ENCODE measurements at regions not wholly inside any gene's neighbourhood (a gene's known extent, or its start where the extent isn't known, plus 50 kb on each side); places are given as distances from the start of the nearest gene placed in this dataset.

GRCh38 chr4:29153642-29154041 lies 1566.5 kb upstream of the PCDH7 start:
- Histone ChIP-seq H3K4me1 (ENCODE audit: insufficient read depth, insufficient read length) (no peaks in the 10 kb centered on the region), H3K9me3 (ENCODE audit: insufficient read depth, low read length) (no peaks in the 10 kb centered on the region), H3K27me3 (ENCODE audit: insufficient read depth, insufficient read length) (no peaks in the 10 kb centered on the region), H3K36me3 (ENCODE audit: insufficient read depth, insufficient read length, low read length) (no peaks in the 10 kb centered on the region), H3K4me3 (ENCODE audit: insufficient read length, low read depth) (no peak overlapping the region), H3K9ac (ENCODE audit: insufficient read length, low read depth) (no peak overlapping the region)
- TF ChIP-seq YY1 (IDR thresholded peaks at IDR 0.05; ENCODE audit: insufficient read depth, insufficient read length) = no peak
- TF ChIP-seq ZNF274 (IDR thresholded peaks at IDR 0.05; ENCODE audit: low read depth, low read length) = no peak
- no peak for TF ChIP-seq SUZ12 (IDR thresholded peaks at IDR 0.05; ENCODE audit: extremely low read depth, insufficient read depth, insufficient read length)
- no peak for DNase-seq (ENCODE audit: low read depth, low spot score)

GRCh38 chr4:29175291-29175690 lies 1544.9 kb upstream of the PCDH7 start:
- no peak for DNase-seq (ENCODE audit: low read depth, low spot score)
- no peaks in the 10 kb centered on the region for H3K4me1 ChIP-seq (ENCODE audit: insufficient read depth, insufficient read length)
- H3K9ac ChIP-seq (ENCODE audit: insufficient read length, low read depth) = no peak overlapping the region
- H3K27me3 ChIP-seq (ENCODE audit: insufficient read depth, insufficient read length) = no peaks in the 10 kb centered on the region
- TF ChIP-seq YY1 (IDR thresholded peaks at IDR 0.05; ENCODE audit: insufficient read depth, insufficient read length) (no peak), SUZ12 (IDR thresholded peaks at IDR 0.05; ENCODE audit: extremely low read depth, insufficient read depth, insufficient read length) (no peak), ZNF274 (IDR thresholded peaks at IDR 0.05; ENCODE audit: low read depth, low read length) (no peak)
- no peaks in the 10 kb centered on the region for H3K9me3 ChIP-seq (ENCODE audit: insufficient read depth, low read length)
- H3K36me3 ChIP-seq (ENCODE audit: insufficient read depth, insufficient read length, low read length) = no peaks in the 10 kb centered on the region
- no peak overlapping the region for H3K4me3 ChIP-seq (ENCODE audit: insufficient read length, low read depth)

GRCh38 chr4:29199025-29199424 lies 1521.1 kb upstream of the PCDH7 start:
- TF ChIP-seq YY1 (IDR thresholded peaks at IDR 0.05; ENCODE audit: insufficient read depth, insufficient read length) (no peak), ZNF274 (IDR thresholded peaks at IDR 0.05; ENCODE audit: low read depth, low read length) (no peak)
- Histone ChIP-seq H3K4me3 (ENCODE audit: insufficient read length, low read depth) (no peak overlapping the region), H3K4me1 (ENCODE audit: insufficient read depth, insufficient read length) (no peaks in the 10 kb centered on the region), H3K27me3 (ENCODE audit: insufficient read depth, insufficient read length) (no peaks in the 10 kb centered on the region), H3K9me3 (ENCODE audit: insufficient read depth, low read length) (no peaks in the 10 kb centered on the region), H3K36me3 (ENCODE audit: insufficient read depth, insufficient read length, low read length) (no peaks in the 10 kb centered on the region), H3K9ac (ENCODE audit: insufficient read length, low read depth) (no peak overlapping the region)
- DNase-seq (ENCODE audit: low read depth, low spot score) = no peak

GRCh38 chr4:29199485-29199884 lies 1520.7 kb upstream of the PCDH7 start:
- no peak for DNase-seq (ENCODE audit: low read depth, low spot score)
- no peak overlapping the region for H3K4me3 ChIP-seq (ENCODE audit: insufficient read length, low read depth)
- H3K36me3 ChIP-seq (ENCODE audit: insufficient read depth, insufficient read length, low read length) = no peaks in the 10 kb centered on the region
- no peaks in the 10 kb centered on the region for H3K4me1 ChIP-seq (ENCODE audit: insufficient read depth, insufficient read length)
- H3K9me3 ChIP-seq (ENCODE audit: insufficient read depth, low read length) = no peaks in the 10 kb centered on the region
- TF ChIP-seq SUZ12 (IDR thresholded peaks at IDR 0.05; ENCODE audit: extremely low read depth, insufficient read depth, insufficient read length) (no peak), ZNF274 (IDR thresholded peaks at IDR 0.05; ENCODE audit: low read depth, low read length) (no peak), YY1 (IDR thresholded peaks at IDR 0.05; ENCODE audit: insufficient read depth, insufficient read length) (no peak)
- H3K27me3 ChIP-seq (ENCODE audit: insufficient read depth, insufficient read length) = no peaks in the 10 kb centered on the region
- H3K9ac ChIP-seq (ENCODE audit: insufficient read length, low read depth) = no peak overlapping the region

GRCh38 chr4:29213020-29213419 lies 1507.1 kb upstream of the PCDH7 start:
- TF ChIP-seq SUZ12 (IDR thresholded peaks at IDR 0.05; ENCODE audit: extremely low read depth, insufficient read depth, insufficient read length) (no peak), ZNF274 (IDR thresholded peaks at IDR 0.05; ENCODE audit: low read depth, low read length) (no peak), YY1 (IDR thresholded peaks at IDR 0.05; ENCODE audit: insufficient read depth, insufficient read length) (no peak)
- no peak overlapping the region for H3K9ac ChIP-seq (ENCODE audit: insufficient read length, low read depth)
- no peaks in the 10 kb centered on the region for H3K9me3 ChIP-seq (ENCODE audit: insufficient read depth, low read length)
- H3K4me3 ChIP-seq (ENCODE audit: insufficient read length, low read depth) = no peak overlapping the region
- no peak for DNase-seq (ENCODE audit: low read depth, low spot score)
- no peaks in the 10 kb centered on the region for H3K27me3 ChIP-seq (ENCODE audit: insufficient read depth, insufficient read length)
- H3K4me1 ChIP-seq (ENCODE audit: insufficient read depth, insufficient read length) = no peaks in the 10 kb centered on the region
- no peaks in the 10 kb centered on the region for H3K36me3 ChIP-seq (ENCODE audit: insufficient read depth, insufficient read length, low read length)

- H3K4me3 ChIP-seq (ENCODE audit: insufficient read length, low read depth) = no peak overlapping the region
- H3K36me3 ChIP-seq (ENCODE audit: insufficient read depth, insufficient read length, low read length) = no peaks in the 10 kb centered on the region
- no peak overlapping the region for H3K9ac ChIP-seq (ENCODE audit: insufficient read length, low read depth)
- no peaks in the 10 kb centered on the region for H3K27me3 ChIP-seq (ENCODE audit: insufficient read depth, insufficient read length)
- H3K9me3 ChIP-seq (ENCODE audit: insufficient read depth, low read length) = no peaks in the 10 kb centered on the region
- H3K4me1 ChIP-seq (ENCODE audit: insufficient read depth, insufficient read length) = no peaks in the 10 kb centered on the region
- DNase-seq (ENCODE audit: low read depth, low spot score) = no peak
- no peak for TF ChIP-seq SUZ12 (IDR thresholded peaks at IDR 0.05; ENCODE audit: extremely low read depth, insufficient read depth, insufficient read length)
- TF ChIP-seq ZNF274 (IDR thresholded peaks at IDR 0.05; ENCODE audit: low read depth, low read length) = no peak
- TF ChIP-seq YY1 (IDR thresholded peaks at IDR 0.05; ENCODE audit: insufficient read depth, insufficient read length) = no peak
These were observed 1499.4 kb upstream of the PCDH7 start for GRCh38 chr4:29220761-29221160.

GRCh38 chr4:29224911-29225310 lies 1495.3 kb upstream of the PCDH7 start:
- H3K4me3 ChIP-seq (ENCODE audit: insufficient read length, low read depth) = no peak overlapping the region
- no peaks in the 10 kb centered on the region for H3K36me3 ChIP-seq (ENCODE audit: insufficient read depth, insufficient read length, low read length)
- H3K27me3 ChIP-seq (ENCODE audit: insufficient read depth, insufficient read length) = no peaks in the 10 kb centered on the region
- no peaks in the 10 kb centered on the region for H3K9me3 ChIP-seq (ENCODE audit: insufficient read depth, low read length)
- TF ChIP-seq ZNF274 (IDR thresholded peaks at IDR 0.05; ENCODE audit: low read depth, low read length) = no peak
- TF ChIP-seq SUZ12 (IDR thresholded peaks at IDR 0.05; ENCODE audit: extremely low read depth, insufficient read depth, insufficient read length) = no peak
- no peak for TF ChIP-seq YY1 (IDR thresholded peaks at IDR 0.05; ENCODE audit: insufficient read depth, insufficient read length)
- no peak overlapping the region for H3K9ac ChIP-seq (ENCODE audit: insufficient read length, low read depth)
- no peak for DNase-seq (ENCODE audit: low read depth, low spot score)
- no peaks in the 10 kb centered on the region for H3K4me1 ChIP-seq (ENCODE audit: insufficient read depth, insufficient read length)

- no peak for TF ChIP-seq SUZ12 (IDR thresholded peaks at IDR 0.05; ENCODE audit: extremely low read depth, insufficient read depth, insufficient read length)
- TF ChIP-seq ZNF274 (IDR thresholded peaks at IDR 0.05; ENCODE audit: low read depth, low read length) = no peak
- TF ChIP-seq YY1 (IDR thresholded peaks at IDR 0.05; ENCODE audit: insufficient read depth, insufficient read length) = no peak
- Histone ChIP-seq H3K4me3 (ENCODE audit: insufficient read length, low read depth) (no peak overlapping the region), H3K27me3 (ENCODE audit: insufficient read depth, insufficient read length) (no peaks in the 10 kb centered on the region), H3K36me3 (ENCODE audit: insufficient read depth, insufficient read length, low read length) (no peaks in the 10 kb centered on the region), H3K9me3 (ENCODE audit: insufficient read depth, low read length) (no peaks in the 10 kb centered on the region), H3K9ac (ENCODE audit: insufficient read length, low read depth) (no peak overlapping the region), H3K4me1 (ENCODE audit: insufficient read depth, insufficient read length) (no peaks in the 10 kb centered on the region)
- DNase-seq (ENCODE audit: low read depth, low spot score) = no peak
These were observed 1479.5 kb upstream of the PCDH7 start for GRCh38 chr4:29240641-29241040.

Measured in NT2/D1 (cell line).